AG09309 (cell line): ENCODE measurements at regions not wholly inside any gene's neighbourhood (a gene's known extent, or its start where the extent isn't known, plus 50 kb on each side); places are given as distances from the start of the nearest gene placed in this dataset.

Experiments
- DNase-seq: peaks from one replicate; pipeline ENCODE4 v3.0.0-alpha.2; 2010; ENCODE audit warnings: low read depth
- H3K4me3 ChIP-seq: 2 replicates; pipeline ENCODE4 v1.5.1; 2011; ENCODE audit warnings: mild to moderate bottlenecking, low read depth, low read length, moderate library complexity; ENCODE audit not compliant: control insufficient read depth
- CTCF ChIP-seq: IDR thresholded peaks from 2 replicates; pipeline ENCODE4 v1.5.1; 2011; ENCODE audit warnings: mild to moderate bottlenecking, low read depth, low read length, inconsistent platforms; ENCODE audit not compliant: insufficient read depth, control insufficient read depth; ENCODE audit errors: missing control alignments

- no peak for TF ChIP-seq CTCF
- DNase-seq: no peak
- no peak overlapping the region for H3K4me3 ChIP-seq
Observed at GRCh38 chr13:60282186-60282585, 114.8 kb upstream of the TDRD3 start.

- TF ChIP-seq CTCF: no peak
- no peak for DNase-seq
- H3K4me3 ChIP-seq: no peak overlapping the region
Observed at GRCh38 chr13:60282708-60283107, 114.3 kb upstream of the TDRD3 start.

GRCh38 chr13:60286707-60287106, 110.3 kb upstream of the TDRD3 start:
- no peak for TF ChIP-seq CTCF
- DNase-seq: no peak
- H3K4me3 ChIP-seq: no peak overlapping the region

- TF ChIP-seq CTCF: no peak
- DNase-seq: no peak
- H3K4me3 ChIP-seq: no peak overlapping the region
Observed at GRCh38 chr13:60288569-60288968, 108.5 kb upstream of the TDRD3 start.

GRCh38 chr13:60303166-60303565, 93.9 kb upstream of the TDRD3 start:
- DNase-seq: no peak
- TF ChIP-seq CTCF: no peak
- H3K4me3 ChIP-seq: no peak overlapping the region

GRCh38 chr13:60311527-60311926, 85.5 kb upstream of the TDRD3 start:
- DNase-seq: no peak
- TF ChIP-seq CTCF: no peak
- H3K4me3 ChIP-seq: no peak overlapping the region
